Fibroblast of skin of right quadriceps (primary cell): ENCODE measurements at regions not wholly inside any gene's neighbourhood (a gene's known extent, or its start where the extent isn't known, plus 50 kb on each side); places are given as distances from the start of the nearest gene placed in this dataset.

ENCODE experiments used
- DNase-seq: peaks from one replicate; pipeline ENCODE4 v3.0.0-alpha.2; 2013

DNA sequence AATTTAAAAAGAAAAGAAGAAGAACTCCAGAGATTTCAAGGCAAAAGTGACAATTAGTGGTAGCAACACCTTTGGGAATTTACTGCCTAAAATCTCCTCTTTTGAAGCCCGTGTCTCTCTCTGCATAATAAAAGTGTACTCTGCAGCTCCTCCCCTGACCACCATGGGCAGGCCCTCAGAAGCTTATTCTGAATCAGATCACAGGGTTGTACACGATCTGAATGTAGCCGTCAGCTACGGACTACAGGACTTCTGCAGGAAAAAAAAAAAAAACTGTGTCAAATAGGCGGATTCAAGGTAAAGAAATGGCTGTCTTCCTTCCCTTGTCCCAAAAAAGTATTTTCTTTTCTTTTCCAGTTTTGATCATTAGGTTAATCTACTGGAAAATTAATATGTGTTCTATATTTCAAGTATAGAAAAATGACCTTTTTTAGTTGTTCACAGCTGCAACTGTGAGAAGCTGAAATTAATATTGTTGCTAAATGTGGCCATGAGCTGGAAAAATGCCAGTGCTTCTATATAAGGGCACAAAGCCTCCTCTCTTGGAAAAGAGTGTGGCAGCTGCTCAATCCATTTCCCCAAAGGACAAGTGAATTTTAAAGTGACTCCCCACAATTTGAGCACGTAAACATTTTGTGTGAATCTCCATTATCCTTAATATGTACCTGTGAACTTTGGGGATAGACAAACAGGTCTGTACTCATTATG, 397.4 kb downstream of the C6orf118 start:
- DNase-seq: no peak

DNA sequence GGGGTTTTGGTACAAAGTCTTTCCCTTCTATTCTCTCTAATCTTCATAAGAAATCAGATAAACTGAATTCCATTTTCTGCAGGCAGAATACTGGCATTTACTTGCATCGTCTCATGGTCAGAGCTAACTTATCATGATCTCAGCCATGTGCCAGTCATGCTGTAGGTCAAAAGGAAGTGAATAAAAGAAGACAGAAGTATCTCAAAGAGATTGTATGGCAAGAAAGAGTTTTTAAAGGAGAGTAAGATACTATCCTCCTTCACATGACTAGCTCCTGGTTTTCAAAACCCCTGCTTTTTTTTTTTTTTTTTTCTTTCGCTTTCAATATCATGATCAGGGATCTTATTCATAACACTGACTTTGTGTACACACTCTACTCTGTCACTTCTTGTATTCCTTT, 398.3 kb downstream of the C6orf118 start:
- no peak for DNase-seq

DNA sequence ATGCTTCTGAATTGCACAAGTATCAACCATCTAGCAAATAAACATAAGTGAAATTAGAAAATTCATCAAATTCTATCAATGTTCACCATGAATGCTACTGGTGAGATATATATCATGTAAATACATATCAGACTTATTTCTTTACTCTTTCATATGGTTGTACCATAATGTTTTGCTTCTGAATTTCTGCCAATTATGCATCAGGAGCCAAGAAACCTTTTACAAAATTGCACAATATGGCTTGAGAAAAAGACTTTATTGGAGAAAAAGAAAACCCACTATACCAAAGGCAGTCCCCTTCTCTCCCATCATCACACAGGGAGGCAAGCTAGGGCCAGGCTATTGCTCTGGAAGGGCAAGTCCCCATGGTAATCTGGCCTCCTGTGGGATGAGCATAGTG, 402.6 kb downstream of the C6orf118 start:
- DNase-seq: no peak

DNA sequence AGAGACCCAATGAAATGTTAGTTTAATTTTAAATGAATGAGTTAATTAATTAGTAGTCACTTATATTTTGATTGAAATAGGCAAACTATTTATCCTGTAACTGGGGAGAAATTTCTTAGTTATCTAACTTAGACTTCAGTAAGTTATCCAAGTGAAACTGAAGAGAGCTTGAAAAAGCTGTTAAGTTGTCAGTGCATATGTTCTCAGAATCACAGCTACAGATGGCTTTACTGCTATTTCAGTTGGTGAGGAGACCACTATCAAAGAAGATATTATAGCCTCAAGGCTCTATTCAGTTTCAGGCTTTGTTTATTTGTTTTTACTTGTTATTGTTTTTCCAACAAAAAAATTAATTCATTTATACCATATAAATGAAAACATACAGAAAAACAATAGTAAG, 404.1 kb downstream of the C6orf118 start:
- no peak for DNase-seq

DNA sequence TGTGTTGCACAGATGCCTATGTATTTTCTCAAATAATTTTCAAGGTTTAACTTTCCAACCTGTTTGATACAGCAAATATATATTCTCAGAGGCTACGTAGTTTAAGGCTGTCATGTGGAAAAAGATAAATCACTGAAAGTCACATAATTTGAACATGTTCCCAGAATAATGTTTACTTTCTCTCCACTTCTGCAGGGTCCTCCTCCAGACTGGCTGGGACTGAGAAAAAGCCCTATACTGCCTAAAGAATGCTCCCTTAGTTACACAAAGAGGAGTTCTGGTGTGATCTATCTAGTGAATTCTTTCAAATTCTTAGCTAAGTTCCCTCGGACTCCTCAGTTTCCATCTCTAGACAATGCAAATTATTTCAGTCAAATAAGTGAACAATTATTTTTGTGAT, 411.0 kb downstream of the C6orf118 start:
- DNase-seq: no peak

DNA sequence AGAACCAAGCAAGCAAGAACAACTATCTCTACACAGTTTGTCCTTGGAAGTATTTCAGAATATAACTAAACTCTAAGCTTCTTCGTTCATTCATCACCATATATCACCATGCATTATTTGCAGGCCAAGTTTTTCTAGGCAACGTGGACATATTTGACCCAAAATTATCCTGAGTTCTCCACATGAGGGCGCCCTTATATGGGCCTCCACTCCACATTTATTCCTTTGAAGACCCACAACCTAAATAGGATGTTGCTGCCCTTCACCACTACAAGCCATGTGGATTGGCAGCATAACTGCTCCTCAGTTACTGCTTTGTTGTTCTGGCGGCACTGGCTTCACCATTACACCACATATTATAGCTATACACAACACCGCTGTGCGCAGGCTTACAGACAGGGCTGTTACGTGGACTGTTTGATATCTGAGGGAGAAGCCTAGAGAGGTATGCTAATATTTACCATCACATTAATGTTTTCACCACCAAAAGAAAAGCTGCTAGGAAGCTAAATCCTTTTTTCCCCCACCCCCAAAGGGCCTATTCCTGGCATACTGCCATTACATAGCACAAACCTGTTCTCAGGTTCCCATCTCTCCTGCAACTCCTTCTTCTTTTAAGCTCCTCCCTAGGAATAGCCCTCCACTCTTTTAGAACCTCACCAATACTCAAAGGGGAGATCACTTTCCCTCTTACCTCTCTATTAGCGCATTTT, 411.7 kb downstream of the C6orf118 start:
- no peak for DNase-seq

DNA sequence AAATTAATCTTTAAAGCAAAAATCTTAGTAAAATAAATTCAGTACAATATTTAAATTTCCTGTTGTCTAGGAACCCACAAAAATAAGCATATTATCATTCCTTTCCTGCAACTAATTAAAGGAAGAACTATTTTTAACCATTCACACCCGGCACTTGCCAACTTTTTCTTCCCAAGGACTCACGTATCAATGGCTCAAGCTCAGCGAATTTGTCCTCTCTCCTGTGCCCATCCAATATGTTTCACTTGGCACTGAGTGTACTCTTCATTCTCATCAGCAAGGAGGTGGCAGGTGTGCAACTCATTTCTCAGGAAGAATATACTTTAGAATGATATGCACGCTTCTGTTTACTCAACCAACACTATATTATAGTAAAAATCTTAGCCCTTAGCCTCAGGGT, 419.4 kb downstream of the C6orf118 start:
- DNase-seq: no peak

DNA sequence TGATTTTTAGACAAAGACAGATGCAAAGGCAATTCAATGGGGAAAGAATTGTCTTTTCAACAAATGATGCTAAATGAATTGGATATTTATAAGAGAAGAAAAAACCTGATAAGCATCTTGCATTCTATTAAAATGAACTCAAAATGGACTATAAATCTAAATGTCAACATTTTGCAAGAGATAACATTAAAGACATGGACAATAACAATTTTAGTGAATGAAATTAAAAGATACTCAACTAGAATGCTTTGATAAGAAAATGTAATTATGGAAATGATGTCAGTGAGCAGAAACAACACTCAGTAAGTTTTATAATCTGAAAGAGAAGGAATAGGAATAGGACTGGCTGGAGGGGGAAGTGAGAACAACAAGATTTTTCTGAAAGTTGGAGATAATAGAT, 421.7 kb downstream of the C6orf118 start:
- DNase-seq: no peak

DNA sequence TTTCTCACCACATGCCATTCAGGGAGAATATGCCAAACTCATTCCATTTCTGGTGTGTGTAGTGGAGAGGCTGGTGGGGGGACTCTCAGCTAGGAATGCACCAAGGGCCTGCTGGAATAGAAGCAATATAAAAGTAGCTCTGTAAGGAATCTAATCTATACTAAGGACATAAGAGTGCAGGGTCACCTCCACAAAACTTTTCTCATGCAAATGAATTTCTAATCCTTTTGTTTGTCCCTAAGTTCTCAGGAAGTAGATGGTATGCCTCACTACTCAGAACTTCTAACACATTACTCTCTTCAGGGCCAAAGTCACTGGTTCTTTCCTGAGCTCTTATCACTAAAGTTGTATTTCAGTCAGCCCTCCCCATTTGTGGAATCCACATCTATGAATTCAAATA, 427.2 kb downstream of the C6orf118 start:
- no peak for DNase-seq

DNA sequence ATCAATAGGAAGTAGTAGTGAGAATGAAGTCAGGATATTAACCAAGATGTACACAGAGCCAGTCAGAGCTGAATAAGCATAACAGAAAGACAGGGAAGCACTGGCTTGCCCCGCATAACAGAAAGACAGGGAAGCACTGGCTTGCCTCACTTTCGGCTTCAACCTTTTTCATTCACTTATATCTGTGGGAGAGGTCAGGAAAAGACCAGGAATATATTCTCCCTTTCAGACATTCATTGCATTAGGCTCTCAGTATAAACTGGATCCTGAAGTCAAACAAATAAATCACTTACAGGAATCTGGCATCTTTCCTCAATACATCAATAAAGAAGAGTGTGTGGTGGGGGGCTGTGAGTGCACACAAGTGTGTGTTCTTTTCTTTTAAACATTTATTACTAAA, 437.6 kb downstream of the C6orf118 start:
- DNase-seq: no peak

DNA sequence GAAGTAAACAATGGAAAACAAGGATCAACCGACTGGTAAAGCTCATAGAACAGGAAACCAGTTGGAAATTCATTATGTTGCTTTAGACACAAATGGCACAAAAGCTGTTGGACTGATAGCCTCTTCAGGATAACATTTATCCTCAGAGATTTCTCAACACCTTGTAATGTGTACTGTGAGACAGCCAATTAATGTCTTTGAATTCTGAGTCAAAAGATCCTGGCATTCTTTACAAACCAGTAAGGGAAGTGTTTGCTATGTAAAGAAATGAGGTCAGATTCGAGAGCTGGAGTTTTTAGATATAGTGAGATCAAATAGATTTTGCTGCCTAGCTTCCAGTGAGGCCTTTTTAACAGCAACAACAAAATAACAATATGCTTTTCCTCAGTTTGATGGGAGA, 439.2 kb downstream of the C6orf118 start:
- no peak for DNase-seq

DNA sequence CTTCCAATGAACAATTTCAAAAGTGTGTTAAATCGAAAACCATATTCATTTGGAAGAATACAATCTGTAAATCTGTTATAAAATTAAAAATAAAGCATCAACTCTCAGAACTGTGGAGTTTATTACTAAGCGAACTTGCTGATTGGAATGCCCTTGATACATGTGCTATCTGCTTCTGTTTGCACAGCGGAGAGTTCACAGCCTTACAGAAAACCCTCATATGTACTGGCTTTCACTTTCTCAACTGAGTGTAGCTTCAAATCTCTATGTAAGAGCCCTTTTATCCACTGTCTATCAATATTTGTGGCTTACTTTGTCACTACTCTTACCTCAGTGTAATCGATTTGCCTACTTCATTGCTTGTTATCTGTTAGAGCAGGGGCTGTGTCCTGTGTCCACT, 447.4 kb downstream of the C6orf118 start:
- no peak for DNase-seq

DNA sequence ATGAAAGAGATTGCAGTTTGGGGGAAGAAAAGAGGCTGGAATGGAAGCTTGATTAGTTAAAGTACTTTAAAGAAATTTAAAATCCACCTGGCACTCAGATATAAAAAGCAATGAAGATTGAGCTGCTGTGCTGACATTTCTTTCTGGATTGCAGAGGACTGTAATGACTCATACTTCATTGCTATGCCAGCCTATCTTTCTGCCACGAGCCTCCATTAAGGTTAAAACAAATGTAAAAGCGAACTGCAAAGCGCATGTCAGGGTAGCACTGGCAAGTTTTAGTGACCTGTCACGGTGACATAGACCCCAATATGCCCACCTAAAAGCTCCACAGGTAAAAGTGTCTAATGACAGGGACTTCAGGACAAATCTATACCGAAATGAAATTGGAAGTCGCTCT, 449.6 kb downstream of the C6orf118 start:
- no peak for DNase-seq

DNA sequence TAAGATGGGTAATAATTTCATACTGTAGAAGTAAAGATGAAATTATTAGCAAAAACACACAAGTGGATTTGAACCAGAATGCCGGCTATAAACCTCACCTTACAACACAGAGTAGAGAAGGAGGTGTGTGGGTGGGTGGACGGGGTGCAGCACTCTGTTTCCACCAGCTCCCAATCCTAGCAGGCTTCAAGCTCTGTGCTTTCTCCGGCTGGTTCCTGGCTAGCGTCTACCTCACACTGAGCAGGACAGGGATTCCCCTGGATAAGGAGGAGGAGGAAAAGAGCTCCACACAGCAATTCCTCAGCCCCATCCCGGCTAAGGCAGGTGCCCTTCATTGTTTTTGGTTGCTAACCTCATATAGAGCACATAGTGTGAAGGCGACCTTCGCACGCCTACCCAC, 453.3 kb downstream of the C6orf118 start:
- DNase-seq: no peak

DNA sequence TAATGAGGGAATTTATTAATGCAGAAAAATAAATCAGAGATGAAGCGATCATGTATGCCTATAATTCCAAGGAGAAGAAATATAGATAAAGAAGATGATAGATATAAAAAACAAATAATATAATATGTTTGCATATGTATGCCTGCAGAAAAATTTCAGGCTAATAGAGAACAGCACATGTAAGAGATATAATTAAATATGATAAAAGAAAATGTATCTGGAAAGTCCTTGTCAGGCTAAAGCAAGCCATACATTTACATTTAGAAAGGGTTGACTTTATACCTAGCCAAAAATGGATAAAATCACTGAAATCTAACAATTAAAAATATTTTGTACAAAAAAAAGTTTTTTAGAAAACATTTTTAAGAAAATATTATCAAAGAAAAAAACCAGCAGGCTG, 454.1 kb downstream of the C6orf118 start:
- no peak for DNase-seq

DNA sequence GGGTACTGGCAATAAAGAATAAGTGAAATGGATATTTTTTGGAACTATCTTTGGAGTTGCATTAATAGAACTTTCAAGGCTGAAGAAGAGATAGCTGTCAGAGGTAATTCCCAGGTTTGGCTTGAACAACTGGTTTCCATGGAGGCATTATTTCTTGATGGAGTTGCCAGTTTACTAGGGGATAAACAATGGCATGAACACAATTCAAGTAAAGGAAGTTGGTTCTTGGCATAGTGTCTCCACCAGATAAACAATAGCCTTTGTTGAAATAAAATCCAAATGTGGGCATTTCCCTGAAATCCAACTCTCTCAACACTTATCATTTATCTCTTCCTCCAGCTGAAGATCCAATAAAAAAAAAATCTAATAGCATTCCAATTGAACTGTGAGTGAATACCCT, 454.9 kb downstream of the C6orf118 start:
- DNase-seq: no peak

DNA sequence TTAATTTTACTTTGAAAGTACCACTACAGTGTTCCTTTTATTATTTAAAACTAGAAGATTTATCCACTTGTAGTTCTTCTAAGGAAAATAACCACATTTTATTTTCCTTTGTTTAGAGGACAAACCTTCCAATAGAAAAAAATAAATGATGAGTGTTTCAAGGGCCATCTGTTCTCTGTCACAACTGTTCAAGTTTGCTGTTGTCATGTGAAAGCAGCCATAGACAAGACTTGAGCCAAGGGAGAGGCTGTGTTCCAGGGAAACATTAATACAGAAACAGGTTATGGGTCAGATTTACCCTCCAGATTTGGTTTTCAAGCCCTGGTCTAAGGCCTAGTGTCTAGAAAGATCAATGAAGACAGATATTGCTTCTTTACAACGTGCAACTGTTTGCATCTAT, 463.6 kb downstream of the C6orf118 start:
- no peak for DNase-seq

DNA sequence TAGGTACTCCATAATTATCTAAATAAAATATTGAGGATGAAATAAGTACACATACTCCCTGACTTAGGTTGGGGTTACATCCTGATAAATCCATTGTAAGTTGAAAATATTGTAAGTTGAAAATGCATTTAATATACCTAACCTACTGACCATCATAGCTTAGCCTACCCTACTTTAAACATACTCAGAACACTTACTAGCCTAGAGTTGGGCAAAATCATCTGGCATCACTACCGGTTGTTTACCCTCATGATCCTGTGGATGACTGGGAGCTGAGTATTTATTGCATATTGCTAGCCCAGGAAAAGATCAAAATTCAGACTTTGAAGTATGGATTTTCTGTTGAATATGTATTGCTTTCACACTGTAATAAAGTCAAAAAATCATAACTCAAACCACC, 467.3 kb downstream of the C6orf118 start:
- no peak for DNase-seq

DNA sequence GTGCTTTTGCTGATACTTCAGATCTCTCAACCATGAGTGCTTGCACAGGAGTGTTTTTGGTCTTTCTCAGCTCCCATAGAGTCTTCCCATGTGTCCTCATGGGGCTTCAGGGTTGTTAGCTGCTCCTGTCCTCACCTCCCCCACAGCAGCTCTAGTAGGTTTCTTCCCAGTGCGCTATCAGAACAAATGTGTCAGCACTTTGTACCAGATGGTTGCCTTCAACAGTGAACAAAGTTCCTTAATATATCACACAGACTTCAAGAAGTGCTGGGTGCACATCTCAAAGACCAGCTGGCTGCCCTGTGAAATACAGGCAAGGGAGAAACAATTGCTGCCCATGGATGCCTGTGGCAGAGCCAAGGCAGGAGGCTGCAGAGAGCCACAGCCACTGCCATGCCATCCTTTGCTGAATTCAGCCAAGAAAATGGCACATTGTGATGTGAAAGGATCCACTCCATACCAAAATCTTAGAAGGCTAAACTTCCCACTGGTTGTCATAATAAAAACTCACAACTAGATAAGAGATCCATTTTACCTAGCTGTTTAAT, 471.3 kb downstream of the C6orf118 start:
- no peak for DNase-seq

DNA sequence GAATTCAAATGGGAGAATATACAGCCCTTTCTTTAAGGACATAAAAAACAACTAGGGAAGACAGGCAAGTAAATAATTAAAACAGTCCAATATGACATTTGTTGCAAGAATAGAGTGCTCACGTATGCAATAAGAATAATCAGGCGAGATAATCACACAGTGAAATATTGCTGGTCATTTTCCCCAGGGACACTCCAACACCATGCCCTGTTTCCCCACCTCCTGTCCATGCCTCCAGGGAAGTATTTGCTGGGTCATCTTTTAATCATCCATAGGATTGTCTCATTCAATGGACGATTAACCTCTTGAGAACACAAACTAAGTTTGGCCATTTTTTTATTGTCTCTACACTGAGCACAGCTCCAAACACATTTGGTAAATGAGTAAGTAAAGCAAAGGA, 472.9 kb downstream of the C6orf118 start:
- DNase-seq: no peak

DNA sequence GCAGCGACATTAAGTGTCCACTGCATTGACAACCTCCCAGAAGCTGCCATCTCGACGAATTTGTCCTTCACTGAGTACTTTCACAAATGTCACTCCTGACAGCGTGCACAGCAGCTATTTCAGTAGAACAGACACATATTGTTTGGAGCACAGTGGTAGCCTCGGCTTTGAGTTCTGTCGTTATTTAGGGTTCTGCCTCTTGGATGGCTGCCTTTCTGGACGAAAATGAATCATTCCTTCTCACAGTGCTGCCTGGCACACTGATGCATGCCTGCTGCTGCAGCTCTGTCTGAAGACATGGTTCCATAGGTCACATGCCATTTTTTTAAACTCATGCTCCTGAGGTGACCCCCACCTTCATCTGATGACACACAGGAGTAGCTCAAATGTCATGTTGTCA, 477.0 kb downstream of the C6orf118 start:
- no peak for DNase-seq

DNA sequence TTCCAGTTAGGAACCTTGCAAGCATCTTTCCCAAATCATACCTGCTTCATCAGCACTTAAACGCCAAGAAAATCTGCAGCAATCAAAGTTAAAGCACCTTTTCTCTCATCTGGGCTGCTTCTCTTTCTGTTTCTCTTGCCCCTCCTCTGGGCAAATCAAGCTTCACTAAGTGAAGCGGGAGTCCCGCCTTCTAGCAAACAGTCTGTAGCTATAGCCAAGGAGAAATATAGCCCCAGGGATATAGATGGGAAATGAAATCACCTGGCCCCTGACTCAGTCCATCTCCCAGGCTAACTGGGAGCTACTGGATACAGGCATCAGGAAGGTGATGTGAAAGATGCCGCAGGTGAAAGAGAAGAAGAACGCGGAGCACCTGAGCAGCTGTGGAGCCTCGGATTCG, 481.9 kb downstream of the C6orf118 start:
- no peak for DNase-seq

DNA sequence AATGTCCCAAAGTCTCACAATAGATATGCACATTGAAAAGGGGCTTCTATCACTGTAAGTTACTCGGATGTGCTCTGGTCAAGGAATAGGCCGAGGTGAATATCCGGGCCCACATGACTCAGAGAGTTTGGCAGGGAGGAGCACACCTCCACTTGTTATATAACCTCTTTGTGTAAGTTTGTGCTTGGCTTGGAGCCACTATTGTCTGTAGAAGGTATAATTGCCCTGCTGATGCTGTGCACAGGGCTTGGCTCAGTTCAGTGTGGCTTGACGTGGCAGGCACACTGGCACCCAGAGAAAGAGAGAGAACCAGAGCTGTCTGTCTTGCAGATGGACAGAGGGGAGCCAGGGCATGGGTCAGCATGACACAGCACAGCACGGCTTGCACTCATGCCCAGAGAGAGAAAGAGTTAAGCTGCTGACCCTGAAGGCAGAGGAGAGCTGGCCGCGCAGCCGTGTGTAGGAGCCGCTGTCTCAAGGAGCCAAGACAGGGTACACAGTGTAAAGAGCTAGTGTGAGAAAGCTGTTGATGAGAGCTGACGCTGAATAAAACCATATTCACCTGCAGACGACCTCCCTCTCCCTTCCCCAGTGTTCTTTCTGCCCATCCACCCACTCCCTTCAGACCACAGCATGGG, 482.5 kb downstream of the C6orf118 start:
- DNase-seq: no peak

DNA sequence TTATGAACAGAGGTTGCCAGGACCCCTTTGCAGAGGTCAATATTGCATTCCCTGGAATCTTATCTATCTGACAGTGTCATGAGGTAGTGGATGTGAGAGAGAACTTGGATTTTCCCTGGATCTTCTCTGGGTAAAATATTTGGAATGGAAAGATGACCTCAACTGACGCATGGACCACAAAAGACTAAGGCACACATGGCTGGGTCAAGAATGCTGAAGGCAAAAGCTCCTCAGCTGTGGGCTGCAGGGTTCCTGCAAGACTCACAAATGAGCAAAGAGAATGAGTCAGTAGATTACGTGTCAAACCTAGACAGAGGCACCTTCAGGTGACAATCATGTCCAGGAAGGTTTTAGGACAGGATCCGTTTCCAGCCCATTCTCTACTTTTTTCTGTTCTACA, 484.0 kb downstream of the C6orf118 start:
- no peak for DNase-seq
